ENCODE measurements at regions not wholly inside any gene's neighbourhood (a gene's known extent, or its start where the extent isn't known, plus 50 kb on each side); places are given as distances from the start of the nearest gene placed in this dataset.

DNA sequence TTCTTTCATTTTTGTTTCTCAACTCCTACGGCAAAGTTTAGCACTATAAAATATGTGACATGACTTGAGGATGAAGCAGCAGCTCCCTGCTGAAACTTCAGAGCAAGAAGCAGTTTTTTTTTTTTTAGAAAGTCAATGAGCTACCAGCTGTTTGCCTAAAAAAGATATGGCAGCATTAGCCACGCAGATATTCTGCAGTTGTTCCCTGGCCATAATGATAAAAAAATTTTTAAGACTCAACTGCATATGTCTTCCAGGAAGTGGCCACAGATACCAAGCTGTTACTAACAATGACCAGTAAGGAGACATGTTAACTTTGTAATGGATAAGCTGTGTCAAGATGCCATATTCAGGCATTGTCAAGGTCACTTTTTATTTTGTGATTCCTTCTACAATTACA, 319.6 kb upstream of the CDH11 start:
- no peak for TF ChIP-seq CTBP1 (IDR thresholded peaks at IDR 0.05; ENCODE audit: borderline replicate concordance)
- no peak for TF ChIP-seq L3MBTL2 (conservative IDR thresholded peaks at IDR 0.05)
- no peak for TF ChIP-seq FOXK2 (IDR thresholded peaks at IDR 0.05)
- no peak for TF ChIP-seq SP1 (IDR thresholded peaks at IDR 0.05)
- TF ChIP-seq ARNT (IDR thresholded peaks at IDR 0.05) = no peak
- no peak for TF ChIP-seq ZNF384 (IDR thresholded peaks at IDR 0.05)
- TF ChIP-seq ELF4 (IDR thresholded peaks at IDR 0.05) = no peak
- TF ChIP-seq NFRKB (IDR thresholded peaks at IDR 0.05) = no peak
- no peak for TF ChIP-seq TARDBP (IDR thresholded peaks at IDR 0.05)
- TF ChIP-seq HDGF (IDR thresholded peaks at IDR 0.05; ENCODE audit: borderline replicate concordance) = no peak
- TF ChIP-seq BHLHE40 (IDR thresholded peaks at IDR 0.05; ENCODE audit: borderline replicate concordance) = no peak
- TF ChIP-seq, protein P1, sequence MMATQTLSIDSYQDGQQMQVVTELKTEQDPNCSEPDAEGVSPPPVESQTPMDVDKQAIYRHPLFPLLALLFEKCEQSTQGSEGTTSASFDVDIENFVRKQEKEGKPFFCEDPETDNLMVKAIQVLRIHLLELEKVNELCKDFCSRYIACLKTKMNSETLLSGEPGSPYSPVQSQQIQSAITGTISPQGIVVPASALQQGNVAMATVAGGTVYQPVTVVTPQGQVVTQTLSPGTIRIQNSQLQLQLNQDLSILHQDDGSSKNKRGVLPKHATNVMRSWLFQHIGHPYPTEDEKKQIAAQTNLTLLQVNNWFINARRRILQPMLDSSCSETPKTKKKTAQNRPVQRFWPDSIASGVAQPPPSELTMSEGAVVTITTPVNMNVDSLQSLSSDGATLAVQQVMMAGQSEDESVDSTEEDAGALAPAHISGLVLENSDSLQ (IDR thresholded peaks at IDR 0.05) = no peak
- TF ChIP-seq FOXM1 (IDR thresholded peaks at IDR 0.05; ENCODE audit: borderline replicate concordance) = no peak
- TF ChIP-seq FOXA1 (IDR thresholded peaks at IDR 0.05) = no peak
- TF ChIP-seq LEF1 (IDR thresholded peaks at IDR 0.05; ENCODE audit: borderline replicate concordance) = no peak
- TF ChIP-seq SUZ12 (IDR thresholded peaks at IDR 0.05) = no peak
- ChIA-PET POLR2A (no interaction called here), CTCF (no interaction called here)
- no peak for DNase-seq (ENCODE audit: extremely low spot score)

DNA sequence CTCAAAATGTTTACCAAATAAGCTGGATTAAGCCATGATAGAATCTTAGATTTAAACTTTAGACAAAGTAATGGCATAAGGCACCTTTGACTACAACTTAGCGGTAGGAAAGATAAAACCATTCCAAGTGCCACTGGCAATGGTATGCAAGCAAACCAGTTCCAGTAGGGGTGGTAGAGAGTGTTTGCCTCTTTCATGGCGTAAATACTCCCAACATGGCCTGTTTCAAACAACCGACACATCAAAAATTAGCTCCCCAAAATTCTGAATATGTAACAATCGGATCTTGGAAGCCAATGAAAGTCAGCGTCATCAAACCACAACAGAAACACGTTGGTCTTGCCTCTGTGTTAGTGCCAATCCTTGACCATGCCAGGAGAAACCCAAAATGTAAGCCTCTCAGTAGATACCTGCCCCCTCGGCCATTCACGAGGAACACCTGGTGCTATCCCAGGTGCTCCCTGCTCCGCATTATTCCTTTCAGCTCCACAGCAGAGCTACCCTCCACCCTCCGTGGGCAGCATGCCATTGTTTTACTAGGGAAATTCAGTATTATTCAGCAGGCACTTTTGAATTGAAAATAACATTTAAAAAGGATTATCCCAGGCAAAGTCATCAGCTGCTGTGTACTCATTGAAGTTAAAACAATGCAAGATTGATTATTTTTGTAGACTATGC, 307.8 kb upstream of the CDH11 start:
- DNase-seq (ENCODE audit: extremely low spot score) = no peak
- CTCF ChIA-PET = no interaction called here
- TF ChIP-seq ARNT (IDR thresholded peaks at IDR 0.05) (no peak), L3MBTL2 (conservative IDR thresholded peaks at IDR 0.05) (no peak), LEF1 (IDR thresholded peaks at IDR 0.05; ENCODE audit: borderline replicate concordance) (no peak), FOXA1 (IDR thresholded peaks at IDR 0.05) (no peak), SP1 (IDR thresholded peaks at IDR 0.05) (no peak), ZNF384 (IDR thresholded peaks at IDR 0.05) (no peak), ELF4 (IDR thresholded peaks at IDR 0.05) (no peak), SUZ12 (IDR thresholded peaks at IDR 0.05) (no peak), TARDBP (IDR thresholded peaks at IDR 0.05) (no peak), BHLHE40 (IDR thresholded peaks at IDR 0.05; ENCODE audit: borderline replicate concordance) (no peak)
- TF ChIP-seq, protein P1 (IDR thresholded peaks at IDR 0.05) = no peak
- POLR2A ChIA-PET = no interaction called here

DNA sequence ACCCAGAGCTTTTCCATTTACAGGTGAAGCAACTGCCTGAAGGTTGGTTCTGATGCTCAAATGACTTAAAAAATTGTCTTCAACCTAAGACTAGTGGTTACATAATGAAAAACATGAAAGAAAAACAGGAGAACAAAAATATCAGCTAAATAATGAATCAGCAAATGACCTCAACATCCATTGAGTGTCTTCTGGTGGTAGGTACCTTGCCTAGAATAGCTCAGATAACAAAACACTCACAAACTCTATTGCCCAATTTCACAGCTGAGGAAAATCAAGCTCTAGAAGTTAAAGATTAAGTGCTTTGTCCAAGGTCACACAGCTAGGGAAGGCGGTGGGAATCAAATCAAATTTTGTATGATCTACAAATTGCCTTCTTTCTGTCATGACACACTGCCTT, 304.6 kb upstream of the CDH11 start:
- POLR2A ChIA-PET = no interaction called here
- no peak for DNase-seq (ENCODE audit: extremely low spot score)
- CTCF ChIA-PET = no interaction called here
- TF ChIP-seq BHLHE40 (IDR thresholded peaks at IDR 0.05; ENCODE audit: borderline replicate concordance) (no peak), LEF1 (IDR thresholded peaks at IDR 0.05; ENCODE audit: borderline replicate concordance) (no peak), L3MBTL2 (conservative IDR thresholded peaks at IDR 0.05) (no peak), ELF4 (IDR thresholded peaks at IDR 0.05) (no peak), TARDBP (IDR thresholded peaks at IDR 0.05) (no peak), SP1 (IDR thresholded peaks at IDR 0.05) (no peak)
- TF ChIP-seq, protein P1 (IDR thresholded peaks at IDR 0.05) = no peak

DNA sequence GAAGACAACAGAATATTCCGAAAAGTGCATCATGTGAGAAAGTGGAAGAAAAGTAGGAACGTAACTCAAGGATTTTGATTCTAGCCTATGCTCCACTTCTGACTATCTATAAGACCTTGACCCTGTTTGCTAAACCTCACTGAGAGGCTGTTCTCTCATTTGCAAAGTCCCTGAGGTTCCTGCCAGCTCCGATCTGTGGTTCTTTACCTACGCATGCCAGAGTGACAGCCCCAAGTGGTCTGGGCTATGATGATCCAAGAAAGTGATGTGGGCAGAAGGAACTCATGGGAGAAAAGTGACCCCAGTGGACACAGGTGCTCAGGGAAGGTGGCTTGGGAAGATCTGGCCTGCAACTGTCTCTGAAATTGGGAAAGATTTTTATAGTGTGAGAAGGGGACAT, 301.1 kb upstream of the CDH11 start:
- TF ChIP-seq FOXA1 (IDR thresholded peaks at IDR 0.05) (no peak), L3MBTL2 (conservative IDR thresholded peaks at IDR 0.05) (no peak), ELF4 (IDR thresholded peaks at IDR 0.05) (no peak), SUZ12 (IDR thresholded peaks at IDR 0.05) (no peak), TARDBP (IDR thresholded peaks at IDR 0.05) (no peak), LEF1 (IDR thresholded peaks at IDR 0.05; ENCODE audit: borderline replicate concordance) (no peak), CTBP1 (IDR thresholded peaks at IDR 0.05; ENCODE audit: borderline replicate concordance) (no peak), HDGF (IDR thresholded peaks at IDR 0.05; ENCODE audit: borderline replicate concordance) (no peak), NFRKB (IDR thresholded peaks at IDR 0.05) (no peak), FOXM1 (IDR thresholded peaks at IDR 0.05; ENCODE audit: borderline replicate concordance) (no peak), ZNF384 (IDR thresholded peaks at IDR 0.05) (no peak), BHLHE40 (IDR thresholded peaks at IDR 0.05; ENCODE audit: borderline replicate concordance) (no peak), SP1 (IDR thresholded peaks at IDR 0.05) (no peak), ARNT (IDR thresholded peaks at IDR 0.05) (no peak), FOXK2 (IDR thresholded peaks at IDR 0.05) (no peak)
- TF ChIP-seq, protein P1 (IDR thresholded peaks at IDR 0.05) = no peak
- POLR2A ChIA-PET = no interaction called here
- CTCF ChIA-PET = no interaction called here
- DNase-seq (ENCODE audit: extremely low spot score) = no peak

DNA sequence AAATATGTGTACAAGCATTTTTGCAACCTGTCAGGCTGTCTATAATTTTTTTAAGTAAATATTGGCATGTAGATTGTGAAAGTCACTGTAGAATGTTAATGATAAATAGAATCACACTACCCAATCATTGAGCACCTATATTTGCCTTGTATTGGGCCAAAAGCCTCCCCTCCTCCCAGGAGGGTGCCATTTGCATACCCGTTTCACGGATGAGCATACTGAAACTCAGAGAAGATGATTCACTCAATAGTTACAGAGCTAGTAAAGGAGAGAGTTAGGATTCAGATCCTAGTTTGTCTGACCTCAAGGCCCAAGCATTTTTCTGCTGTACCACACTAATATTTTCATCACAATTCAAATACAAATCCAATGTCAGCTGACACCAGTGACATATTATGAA, 299.7 kb upstream of the CDH11 start:
- TF ChIP-seq SP1 (IDR thresholded peaks at IDR 0.05) = no peak
- ChIA-PET CTCF (no interaction called here), POLR2A (no interaction called here)
- no peak for DNase-seq (ENCODE audit: extremely low spot score)

DNA sequence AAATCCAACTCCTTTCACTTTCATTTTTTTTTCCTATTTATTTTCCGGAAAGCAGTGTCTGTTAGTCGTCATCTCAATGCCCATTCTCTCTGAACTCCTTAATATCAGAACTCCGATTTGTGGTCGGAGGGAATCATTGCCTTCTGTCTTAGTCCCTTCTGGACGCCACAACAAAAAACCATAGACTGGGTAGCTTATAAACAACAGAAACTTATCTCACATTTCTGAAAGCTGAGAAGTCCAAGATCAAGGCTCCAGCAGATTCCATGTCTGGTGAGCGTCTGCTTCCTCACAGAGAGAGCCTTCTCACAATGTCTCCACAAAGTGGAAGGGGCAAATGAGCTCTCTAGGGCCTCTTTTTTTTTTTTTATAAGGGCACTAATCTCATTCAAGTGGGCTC, 296.6 kb upstream of the CDH11 start:
- no peak for DNase-seq (ENCODE audit: extremely low spot score)
- POLR2A ChIA-PET = no interaction called here
- TF ChIP-seq CTBP1 (IDR thresholded peaks at IDR 0.05; ENCODE audit: borderline replicate concordance) = no peak
- CTCF ChIA-PET = no interaction called here

Measured in HEK293T (cell line).